ENCODE measurements at regions not wholly inside any gene's neighbourhood (a gene's known extent, or its start where the extent isn't known, plus 50 kb on each side); places are given as distances from the start of the nearest gene placed in this dataset.

DNA sequence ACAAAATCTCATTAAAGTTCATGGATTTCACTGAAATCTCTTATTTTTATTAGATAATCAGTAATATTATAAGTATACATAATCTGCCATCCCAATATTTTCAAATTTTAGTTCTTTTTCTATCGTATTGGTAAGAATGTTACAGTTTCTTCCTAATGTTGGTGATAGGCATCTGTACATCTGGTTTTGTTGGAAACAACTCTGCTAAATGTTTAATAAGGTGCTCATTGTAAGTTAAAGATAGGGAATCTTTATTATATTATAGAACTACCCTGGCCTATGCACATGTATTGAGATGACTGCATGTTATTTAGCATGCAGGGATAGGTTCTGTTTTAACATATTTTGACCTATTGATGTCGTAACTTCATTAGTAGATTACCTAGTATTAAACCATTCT, 188.6 kb upstream of the PRPS1L1 start:
- TF ChIP-seq ZNF366 (tag by site-specific recombination; conservative IDR thresholded peaks at IDR 0.05) = no peak
- TF ChIP-seq GLIS2 (tag by site-specific recombination; IDR thresholded peaks at IDR 0.05) = no peak
- TF ChIP-seq, protein P1, sequence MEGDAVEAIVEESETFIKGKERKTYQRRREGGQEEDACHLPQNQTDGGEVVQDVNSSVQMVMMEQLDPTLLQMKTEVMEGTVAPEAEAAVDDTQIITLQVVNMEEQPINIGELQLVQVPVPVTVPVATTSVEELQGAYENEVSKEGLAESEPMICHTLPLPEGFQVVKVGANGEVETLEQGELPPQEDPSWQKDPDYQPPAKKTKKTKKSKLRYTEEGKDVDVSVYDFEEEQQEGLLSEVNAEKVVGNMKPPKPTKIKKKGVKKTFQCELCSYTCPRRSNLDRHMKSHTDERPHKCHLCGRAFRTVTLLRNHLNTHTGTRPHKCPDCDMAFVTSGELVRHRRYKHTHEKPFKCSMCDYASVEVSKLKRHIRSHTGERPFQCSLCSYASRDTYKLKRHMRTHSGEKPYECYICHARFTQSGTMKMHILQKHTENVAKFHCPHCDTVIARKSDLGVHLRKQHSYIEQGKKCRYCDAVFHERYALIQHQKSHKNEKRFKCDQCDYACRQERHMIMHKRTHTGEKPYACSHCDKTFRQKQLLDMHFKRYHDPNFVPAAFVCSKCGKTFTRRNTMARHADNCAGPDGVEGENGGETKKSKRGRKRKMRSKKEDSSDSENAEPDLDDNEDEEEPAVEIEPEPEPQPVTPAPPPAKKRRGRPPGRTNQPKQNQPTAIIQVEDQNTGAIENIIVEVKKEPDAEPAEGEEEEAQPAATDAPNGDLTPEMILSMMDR (tag by site-specific recombination; IDR thresholded peaks at IDR 0.05) = no peak
- TF ChIP-seq ZFP3 (tag by site-specific recombination; IDR thresholded peaks at IDR 0.05; ENCODE audit: low read depth) = no peak
- TF ChIP-seq, protein P2, sequence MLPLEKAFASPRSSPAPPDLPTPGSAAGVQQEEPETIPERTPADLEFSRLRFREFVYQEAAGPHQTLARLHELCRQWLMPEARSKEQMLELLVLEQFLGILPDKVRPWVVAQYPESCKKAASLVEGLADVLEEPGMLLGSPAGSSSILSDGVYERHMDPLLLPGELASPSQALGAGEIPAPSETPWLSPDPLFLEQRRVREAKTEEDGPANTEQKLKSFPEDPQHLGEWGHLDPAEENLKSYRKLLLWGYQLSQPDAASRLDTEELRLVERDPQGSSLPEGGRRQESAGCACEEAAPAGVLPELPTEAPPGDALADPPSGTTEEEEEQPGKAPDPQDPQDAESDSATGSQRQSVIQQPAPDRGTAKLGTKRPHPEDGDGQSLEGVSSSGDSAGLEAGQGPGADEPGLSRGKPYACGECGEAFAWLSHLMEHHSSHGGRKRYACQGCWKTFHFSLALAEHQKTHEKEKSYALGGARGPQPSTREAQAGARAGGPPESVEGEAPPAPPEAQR (tag by site-specific recombination; IDR thresholded peaks at IDR 0.05) = no peak
- TF ChIP-seq ZNF302 (tag by site-specific recombination; IDR thresholded peaks at IDR 0.05; ENCODE audit: low read depth) = no peak
- TF ChIP-seq, protein P3, sequence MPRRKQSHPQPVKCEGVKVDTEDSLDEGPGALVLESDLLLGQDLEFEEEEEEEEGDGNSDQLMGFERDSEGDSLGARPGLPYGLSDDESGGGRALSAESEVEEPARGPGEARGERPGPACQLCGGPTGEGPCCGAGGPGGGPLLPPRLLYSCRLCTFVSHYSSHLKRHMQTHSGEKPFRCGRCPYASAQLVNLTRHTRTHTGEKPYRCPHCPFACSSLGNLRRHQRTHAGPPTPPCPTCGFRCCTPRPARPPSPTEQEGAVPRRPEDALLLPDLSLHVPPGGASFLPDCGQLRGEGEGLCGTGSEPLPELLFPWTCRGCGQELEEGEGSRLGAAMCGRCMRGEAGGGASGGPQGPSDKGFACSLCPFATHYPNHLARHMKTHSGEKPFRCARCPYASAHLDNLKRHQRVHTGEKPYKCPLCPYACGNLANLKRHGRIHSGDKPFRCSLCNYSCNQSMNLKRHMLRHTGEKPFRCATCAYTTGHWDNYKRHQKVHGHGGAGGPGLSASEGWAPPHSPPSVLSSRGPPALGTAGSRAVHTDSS (tag by site-specific recombination; IDR thresholded peaks at IDR 0.05) = no peak
- TF ChIP-seq ZNF114 (tag by site-specific recombination; IDR thresholded peaks at IDR 0.05) = no peak
- TF ChIP-seq, protein P4, sequence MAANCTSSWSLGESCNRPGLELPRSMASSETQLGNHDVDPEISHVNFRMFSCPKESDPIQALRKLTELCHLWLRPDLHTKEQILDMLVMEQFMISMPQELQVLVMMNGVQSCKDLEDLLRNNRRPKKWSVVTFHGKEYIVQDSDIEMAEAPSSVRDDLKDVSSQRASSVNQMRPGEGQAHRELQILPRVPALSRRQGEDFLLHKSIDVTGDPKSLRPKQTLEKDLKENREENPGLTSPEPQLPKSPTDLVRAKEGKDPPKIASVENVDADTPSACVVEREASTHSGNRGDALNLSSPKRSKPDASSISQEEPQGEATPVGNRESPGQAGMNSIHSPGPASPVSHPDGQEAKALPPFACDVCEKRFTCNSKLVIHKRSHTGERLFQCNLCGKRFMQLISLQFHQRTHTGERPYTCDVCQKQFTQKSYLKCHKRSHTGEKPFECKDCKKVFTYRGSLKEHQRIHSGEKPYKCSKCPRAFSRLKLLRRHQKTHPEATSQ (tag by site-specific recombination; IDR thresholded peaks at IDR 0.05) = no peak
- TF ChIP-seq ZNF529 (tag by site-specific recombination; IDR thresholded peaks at IDR 0.05; ENCODE audit: insufficient replicate concordance) = no peak
- no peak for TF ChIP-seq ZNF530 (tag by site-specific recombination; IDR thresholded peaks at IDR 0.05; ENCODE audit: low read depth)
- TF ChIP-seq, protein P5, sequence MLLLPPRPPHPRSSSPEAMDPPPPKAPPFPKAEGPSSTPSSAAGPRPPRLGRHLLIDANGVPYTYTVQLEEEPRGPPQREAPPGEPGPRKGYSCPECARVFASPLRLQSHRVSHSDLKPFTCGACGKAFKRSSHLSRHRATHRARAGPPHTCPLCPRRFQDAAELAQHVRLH (tag by site-specific recombination; IDR thresholded peaks at IDR 0.05) = no peak
- no peak for TF ChIP-seq ZNF704 (tag by site-specific recombination; IDR thresholded peaks at IDR 0.05)
- TF ChIP-seq ZNF280D (tag by site-specific recombination; IDR thresholded peaks at IDR 0.05) = no peak
